Activated T-helper 2 cell treated with anti-CD3 and anti-CD28 coated beads, Interferon-gamma antibody, Interleukin-2, Interleukin-4, amounts not matched to agents 10 μg/mL and 5 μg/mL and 100 μg/mL, durations not matched to agents 14 hours and 24 hours and 36 hours (primary cell): ENCODE measurements at regions not wholly inside any gene's neighbourhood (a gene's known extent, or its start where the extent isn't known, plus 50 kb on each side); places are given as distances from the start of the nearest gene placed in this dataset.

ENCODE experiments used
- DNase-seq: peaks from one replicate; pipeline ENCODE4 v3.0.0; 2021; ENCODE audit warnings: low spot score
- H3K27ac Mint-ChIP-seq: one replicate; pipeline ENCODE4 v1.8.0; 2021; ENCODE audit warnings: mixed read lengths
- H3K27me3 Mint-ChIP-seq: one replicate; pipeline ENCODE4 v1.8.0; 2021; ENCODE audit warnings: low read depth, mixed read lengths
- H3K36me3 Mint-ChIP-seq: one replicate; pipeline ENCODE4 v1.8.0; 2021; ENCODE audit warnings: low read depth, mixed read lengths
- H3K4me1 Mint-ChIP-seq: one replicate; pipeline ENCODE4 v1.8.0; 2021; ENCODE audit warnings: low read depth, mixed read lengths
- H3K4me3 Mint-ChIP-seq: one replicate; pipeline ENCODE4 v1.8.0; 2021; ENCODE audit warnings: low read depth, mild to moderate bottlenecking, moderate library complexity, mixed read lengths
- H3K9me3 Mint-ChIP-seq: one replicate; pipeline ENCODE4 v1.8.0; 2021; ENCODE audit warnings: mixed read lengths
- intact Hi-C: fragments of 100-400 bp; cut with micrococcal nuclease; formaldehyde crosslinking; loops from one replicate; pipeline ENCODE4 v1.15.1; 2023

DNA sequence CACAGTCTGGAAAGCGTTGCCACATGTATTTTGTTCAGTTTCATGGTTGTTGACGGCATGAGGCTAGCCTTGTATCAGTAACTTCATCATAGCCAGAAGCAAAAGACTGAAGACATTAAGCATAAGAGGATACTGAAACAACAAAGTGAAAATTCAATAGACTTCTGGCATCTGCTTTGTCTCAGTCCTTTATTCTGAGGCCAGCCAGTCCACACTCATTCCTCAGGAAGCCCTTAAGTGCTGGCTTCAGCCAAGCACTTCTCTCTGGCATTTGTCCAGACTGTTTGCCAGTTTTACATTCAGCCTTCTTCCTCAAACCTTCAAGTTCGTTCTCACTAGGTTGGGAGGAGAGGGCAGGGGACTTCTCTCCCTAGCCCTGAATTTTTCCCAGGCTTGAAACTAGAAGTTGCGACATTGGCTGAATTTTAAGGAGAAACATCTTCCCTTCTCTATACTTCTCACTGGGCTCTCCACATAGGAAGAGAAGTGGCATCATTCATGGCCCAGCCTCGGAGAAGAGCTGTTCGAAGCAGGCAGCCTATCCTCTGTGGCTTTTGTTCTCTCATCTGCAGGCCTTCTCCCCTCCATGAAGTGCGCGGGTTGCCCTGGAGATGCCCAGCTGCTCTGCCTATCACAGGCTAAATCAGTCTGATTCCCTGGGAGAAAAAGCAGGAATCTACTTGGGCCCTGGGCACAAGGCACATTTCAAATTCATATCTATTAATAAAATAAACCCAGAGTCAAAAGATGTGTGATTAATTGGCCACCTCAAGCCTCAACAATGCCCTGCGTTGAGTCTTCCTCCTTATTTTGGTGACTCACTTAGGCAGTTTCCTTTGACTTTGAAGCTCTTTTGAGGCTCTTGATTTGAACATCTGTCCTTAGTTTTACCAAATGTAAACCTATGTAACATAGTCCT lies 130.9 kb upstream of the PLEKHA5 start:
- no peak overlapping the region for H3K4me3 Mint-ChIP-seq
- no peak overlapping the region for H3K27ac Mint-ChIP-seq
- H3K9me3 Mint-ChIP-seq: peaks cover 9% of the 10 kb centered on the region
- H3K36me3 Mint-ChIP-seq: no peaks in the 10 kb centered on the region
- DNase-seq: no peak
- no peaks in the 10 kb centered on the region for H3K27me3 Mint-ChIP-seq
- intact Hi-C loops: no loop called here
- H3K4me1 Mint-ChIP-seq: no peaks in the 10 kb centered on the region

DNA sequence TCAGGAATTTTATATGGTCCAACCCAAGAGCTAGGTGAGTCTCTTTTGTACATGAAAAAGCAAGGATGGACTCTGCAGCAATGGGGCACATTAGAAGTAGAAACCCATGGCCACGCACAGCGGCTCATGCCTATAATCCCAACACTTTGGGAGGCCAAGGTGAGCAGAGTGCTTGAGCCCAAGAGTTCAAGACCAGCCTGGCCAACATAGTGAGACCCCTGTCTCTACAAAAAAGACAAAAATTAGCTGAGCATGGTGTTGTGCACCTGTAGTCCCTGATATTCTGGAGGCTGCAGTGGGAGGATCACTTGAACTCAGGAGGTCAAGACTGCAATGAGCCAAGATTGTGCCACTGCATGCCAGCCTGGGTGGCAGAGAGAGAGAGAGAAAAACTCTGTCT lies 128.7 kb upstream of the PLEKHA5 start:
- H3K27ac Mint-ChIP-seq: no peak overlapping the region
- H3K27me3 Mint-ChIP-seq: no peaks in the 10 kb centered on the region

DNA sequence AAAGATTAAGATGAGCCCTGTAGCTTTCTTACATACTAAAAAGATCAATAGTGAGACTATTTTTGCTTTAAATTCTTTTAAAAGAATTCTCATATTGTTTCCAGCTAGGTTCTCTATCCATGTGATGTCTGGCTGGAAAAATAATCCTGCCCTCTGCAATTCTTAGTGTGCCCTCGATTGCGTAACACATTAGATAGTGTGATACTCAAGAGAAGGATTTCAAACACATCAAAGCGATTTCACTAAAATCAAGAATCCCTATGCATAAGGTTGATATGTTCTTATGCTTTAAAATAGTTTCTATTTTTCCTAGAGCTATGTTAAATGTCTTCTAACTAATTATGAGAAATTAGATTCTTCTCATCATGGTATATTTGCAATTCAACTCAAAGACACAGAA lies 127.3 kb upstream of the PLEKHA5 start:
- H3K27ac Mint-ChIP-seq: no peak overlapping the region
- H3K36me3 Mint-ChIP-seq: no peaks in the 10 kb centered on the region
- H3K4me1 Mint-ChIP-seq: no peaks in the 10 kb centered on the region
- no peak overlapping the region for H3K4me3 Mint-ChIP-seq
- intact Hi-C loops: no loop called here
- no peaks in the 10 kb centered on the region for H3K27me3 Mint-ChIP-seq
- no peak for DNase-seq
- H3K9me3 Mint-ChIP-seq: peaks cover 6% of the 10 kb centered on the region

More for the DNA sequence above, 128.7 kb upstream of the PLEKHA5 start:
- peaks cover 9% of the 10 kb centered on the region for H3K9me3 Mint-ChIP-seq
- no peaks in the 10 kb centered on the region for H3K36me3 Mint-ChIP-seq
- intact Hi-C loops: no loop called here
- no peaks in the 10 kb centered on the region for H3K4me1 Mint-ChIP-seq
- no peak for DNase-seq
- H3K4me3 Mint-ChIP-seq: no peak overlapping the region

DNA sequence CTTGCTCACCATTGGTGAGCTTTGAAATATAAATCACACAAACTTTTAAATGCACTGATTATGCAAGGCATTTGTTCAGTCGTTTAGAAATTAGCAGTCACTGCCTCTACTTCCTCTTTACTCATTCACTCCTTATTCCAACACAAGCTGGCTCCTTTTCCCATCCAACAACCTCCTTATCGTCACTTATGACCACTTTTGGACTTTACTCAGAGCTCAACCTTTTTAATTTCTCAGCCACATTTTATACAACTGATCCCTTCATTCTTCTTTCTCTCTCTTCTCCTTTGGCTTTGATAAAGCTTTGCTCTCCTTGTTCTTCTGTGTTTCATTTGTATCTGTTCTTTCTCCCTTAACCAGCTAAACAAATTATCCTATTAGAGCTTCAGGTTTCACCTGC lies 126.4 kb upstream of the PLEKHA5 start:
- Mint-ChIP-seq H3K27me3 (no peaks in the 10 kb centered on the region), H3K9me3 (peaks cover 1% of the 10 kb centered on the region)
- intact Hi-C loops: no loop called here

DNA sequence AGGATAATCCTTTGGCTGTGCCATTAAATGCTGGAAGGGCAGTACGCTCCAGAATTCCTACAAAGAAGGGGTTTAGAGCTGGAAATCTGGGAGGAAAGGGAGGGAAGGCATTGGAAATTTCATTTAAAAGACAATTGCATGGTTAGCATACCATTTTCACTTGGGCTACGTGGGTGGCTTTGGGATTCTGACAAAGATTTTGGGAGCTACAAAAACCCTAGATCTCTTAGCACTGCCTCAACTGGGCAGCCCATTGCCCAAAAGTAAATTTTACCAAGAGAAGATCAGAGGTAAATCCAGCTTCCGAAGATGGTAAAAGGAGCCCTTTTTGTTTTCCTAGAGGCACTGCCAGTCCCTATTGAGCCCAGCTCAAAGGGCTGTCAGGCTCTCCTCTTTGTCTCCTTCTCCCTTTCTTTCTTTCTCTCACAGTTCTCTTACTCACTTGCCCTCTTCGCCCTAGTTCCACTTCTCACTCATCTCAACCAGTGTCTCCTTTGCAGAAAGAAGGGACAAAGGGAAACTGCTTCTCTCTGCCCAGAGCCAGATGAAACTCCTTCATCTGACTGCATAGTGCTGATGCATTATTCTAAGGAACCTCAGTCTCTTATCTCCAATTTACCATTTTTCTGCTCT lies 125.4 kb upstream of the PLEKHA5 start:
- Mint-ChIP-seq H3K9me3 (no peaks in the 10 kb centered on the region), H3K4me1 (no peaks in the 10 kb centered on the region), H3K27me3 (no peaks in the 10 kb centered on the region), H3K4me3 (no peak overlapping the region), H3K36me3 (no peaks in the 10 kb centered on the region), H3K27ac (no peak overlapping the region)
- intact Hi-C loops: no loop called here
- no peak for DNase-seq

More for the DNA sequence above, 126.4 kb upstream of the PLEKHA5 start:
- Mint-ChIP-seq H3K27ac (no peak overlapping the region), H3K4me3 (no peak overlapping the region), H3K4me1 (no peaks in the 10 kb centered on the region), H3K36me3 (no peaks in the 10 kb centered on the region)
- no peak for DNase-seq

DNA sequence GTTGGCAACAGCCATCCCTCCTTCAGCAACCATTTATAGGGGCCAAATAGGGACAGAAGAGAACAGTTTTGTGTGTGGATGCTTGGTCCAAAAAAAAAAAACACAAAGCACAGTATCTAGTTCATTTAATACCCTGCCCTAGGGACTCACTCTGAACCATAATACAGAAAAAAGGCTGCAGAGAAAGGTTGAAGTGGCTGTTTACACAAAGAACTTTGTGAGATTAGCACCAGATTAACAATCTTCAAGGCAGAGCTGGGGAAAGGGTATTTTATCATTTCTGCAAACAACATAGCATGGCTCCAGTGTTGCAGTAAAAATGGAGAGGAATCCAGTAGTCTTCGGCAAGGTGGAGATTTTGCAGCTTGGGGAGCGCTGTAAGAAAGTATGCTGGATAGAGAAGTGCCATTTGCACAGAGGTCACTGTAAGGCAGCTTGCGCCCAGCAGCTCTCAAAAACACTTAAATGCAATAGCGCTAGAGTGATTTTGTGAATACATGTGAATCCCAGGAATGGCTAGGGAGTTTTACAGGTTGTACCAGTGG lies 124.2 kb upstream of the PLEKHA5 start:
- no peaks in the 10 kb centered on the region for H3K27me3 Mint-ChIP-seq
- DNase-seq: no peak
- no peaks in the 10 kb centered on the region for H3K36me3 Mint-ChIP-seq
- H3K9me3 Mint-ChIP-seq: no peaks in the 10 kb centered on the region
- no peak overlapping the region for H3K27ac Mint-ChIP-seq
- intact Hi-C loops: no loop called here
- no peaks in the 10 kb centered on the region for H3K4me1 Mint-ChIP-seq
- no peak overlapping the region for H3K4me3 Mint-ChIP-seq

DNA sequence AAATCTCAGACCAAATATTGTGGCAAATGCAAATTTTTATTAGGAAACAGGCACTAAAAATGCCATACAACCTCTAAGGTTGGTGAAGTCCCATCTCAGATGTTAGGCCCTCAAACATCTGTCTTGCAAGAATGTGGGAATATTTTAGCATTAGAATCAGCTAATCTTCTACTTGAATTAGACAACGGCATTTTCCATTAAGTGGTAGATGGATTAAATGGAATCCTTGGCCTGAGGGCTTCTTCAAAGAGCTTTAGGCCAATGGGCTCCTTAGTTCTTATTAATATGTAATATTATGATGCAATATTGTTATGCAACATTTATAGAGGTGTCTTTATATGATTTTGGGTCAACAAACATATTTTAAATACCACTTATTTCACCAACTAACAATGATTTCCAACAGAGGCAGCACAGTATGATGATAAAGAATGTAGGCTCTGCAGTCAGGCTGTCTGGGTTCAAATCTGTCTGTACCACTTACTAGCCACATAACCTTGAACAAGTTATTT lies 122.9 kb upstream of the PLEKHA5 start:
- Mint-ChIP-seq H3K27me3 (no peaks in the 10 kb centered on the region), H3K9me3 (no peaks in the 10 kb centered on the region), H3K36me3 (no peaks in the 10 kb centered on the region), H3K4me3 (no peak overlapping the region), H3K27ac (no peak overlapping the region), H3K4me1 (no peaks in the 10 kb centered on the region)
- intact Hi-C loops: no loop called here
- no peak for DNase-seq

DNA sequence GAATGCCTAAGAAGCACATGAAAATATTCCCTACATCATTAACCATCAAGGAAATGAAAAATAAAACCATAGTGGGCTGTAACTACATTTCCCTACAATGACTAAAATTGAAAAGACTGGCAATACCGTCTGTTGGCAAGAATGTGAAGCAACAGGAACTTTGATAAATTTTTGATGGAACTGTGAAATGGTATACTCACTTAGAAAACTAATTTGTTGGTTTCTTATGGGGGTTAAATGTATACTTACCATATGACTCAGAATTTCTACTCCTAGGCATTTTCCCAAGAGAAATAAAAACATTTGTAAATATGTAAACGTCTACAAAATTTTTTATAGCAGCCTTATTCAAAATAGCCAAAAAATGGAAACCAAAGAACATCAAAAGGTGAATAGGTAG lies 121.4 kb upstream of the PLEKHA5 start:
- no peak overlapping the region for H3K4me3 Mint-ChIP-seq

DNA sequence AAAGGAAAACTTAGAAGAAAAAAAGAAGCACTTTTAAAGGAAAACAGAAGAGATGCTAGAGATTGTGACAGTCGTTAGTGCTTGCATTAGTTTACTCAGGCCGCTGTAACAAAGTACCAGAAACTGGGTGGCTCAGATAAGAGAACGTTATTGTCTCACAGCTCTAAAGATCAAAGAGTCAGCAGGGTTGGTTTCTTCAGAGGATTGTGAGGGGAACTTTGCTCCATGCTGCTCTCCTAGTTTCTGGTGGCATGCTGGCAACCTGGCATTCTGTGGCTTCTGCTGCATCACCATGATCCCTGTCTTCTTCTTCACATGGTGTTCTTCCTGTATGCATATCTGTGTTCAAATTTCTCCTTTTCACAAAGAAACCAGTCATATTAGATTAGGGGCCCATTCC lies 119.4 kb upstream of the PLEKHA5 start:
- no peaks in the 10 kb centered on the region for H3K27me3 Mint-ChIP-seq
- intact Hi-C loops: no loop called here

More for the DNA sequence above, 121.4 kb upstream of the PLEKHA5 start:
- Mint-ChIP-seq H3K4me1 (no peaks in the 10 kb centered on the region), H3K36me3 (no peaks in the 10 kb centered on the region), H3K27me3 (no peaks in the 10 kb centered on the region), H3K27ac (no peak overlapping the region), H3K9me3 (no peaks in the 10 kb centered on the region)
- no peak for DNase-seq
- intact Hi-C loops: no loop called here

DNA sequence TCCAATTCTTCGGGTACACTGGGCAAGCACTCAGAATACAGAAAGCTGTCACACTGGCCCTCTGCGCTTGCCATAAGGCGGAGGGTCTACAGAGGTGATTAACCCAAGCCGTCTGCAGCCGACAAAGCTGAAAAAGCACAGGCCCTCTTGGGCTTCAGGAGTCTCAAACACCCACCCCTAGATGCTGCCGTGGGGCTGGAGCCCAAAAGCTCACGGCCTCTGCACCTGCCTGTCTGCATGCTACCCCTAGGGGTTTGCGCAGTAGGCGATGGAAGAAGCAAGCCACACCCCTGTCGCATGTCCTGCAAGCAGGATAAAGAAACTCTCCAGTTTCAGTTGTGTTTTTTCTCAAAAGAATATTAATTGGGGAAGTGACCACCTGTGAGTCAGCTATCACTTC lies 118.8 kb upstream of the PLEKHA5 start:
- Mint-ChIP-seq H3K36me3 (no peaks in the 10 kb centered on the region), H3K4me1 (no peaks in the 10 kb centered on the region), H3K4me3 (no peak overlapping the region), H3K27ac (no peak overlapping the region), H3K9me3 (no peaks in the 10 kb centered on the region), H3K27me3 (no peaks in the 10 kb centered on the region)
- no peak for DNase-seq
- intact Hi-C loops: no loop called here

More for the DNA sequence above, 119.4 kb upstream of the PLEKHA5 start:
- Mint-ChIP-seq H3K4me1 (no peaks in the 10 kb centered on the region), H3K27ac (no peak overlapping the region), H3K36me3 (no peaks in the 10 kb centered on the region), H3K4me3 (no peak overlapping the region), H3K9me3 (no peaks in the 10 kb centered on the region)
- no peak for DNase-seq

DNA sequence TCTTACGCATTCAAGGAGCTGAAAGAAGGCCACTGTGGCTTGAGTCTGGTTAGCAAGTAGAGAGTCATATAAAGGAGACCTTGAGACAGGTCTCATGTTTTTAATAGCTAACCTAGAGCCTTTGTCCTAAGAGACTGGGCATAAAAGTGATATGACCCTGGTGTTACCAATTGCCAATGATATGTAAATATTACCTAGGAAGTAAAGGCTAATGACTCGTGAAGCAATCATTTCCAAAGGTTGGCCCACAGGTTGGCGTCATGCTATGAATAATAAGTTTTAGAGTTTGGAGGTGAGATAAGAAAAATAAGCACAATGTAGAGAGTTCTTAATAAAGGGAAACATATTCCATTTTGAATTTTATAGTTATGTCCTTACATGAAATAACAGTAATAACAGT lies 116.6 kb upstream of the PLEKHA5 start:
- H3K4me1 Mint-ChIP-seq: no peaks in the 10 kb centered on the region
- H3K36me3 Mint-ChIP-seq: no peaks in the 10 kb centered on the region
- no peak for DNase-seq
- H3K9me3 Mint-ChIP-seq: no peaks in the 10 kb centered on the region
- no peak overlapping the region for H3K4me3 Mint-ChIP-seq
- no peak overlapping the region for H3K27ac Mint-ChIP-seq
- intact Hi-C loops: no loop called here
- no peaks in the 10 kb centered on the region for H3K27me3 Mint-ChIP-seq

DNA sequence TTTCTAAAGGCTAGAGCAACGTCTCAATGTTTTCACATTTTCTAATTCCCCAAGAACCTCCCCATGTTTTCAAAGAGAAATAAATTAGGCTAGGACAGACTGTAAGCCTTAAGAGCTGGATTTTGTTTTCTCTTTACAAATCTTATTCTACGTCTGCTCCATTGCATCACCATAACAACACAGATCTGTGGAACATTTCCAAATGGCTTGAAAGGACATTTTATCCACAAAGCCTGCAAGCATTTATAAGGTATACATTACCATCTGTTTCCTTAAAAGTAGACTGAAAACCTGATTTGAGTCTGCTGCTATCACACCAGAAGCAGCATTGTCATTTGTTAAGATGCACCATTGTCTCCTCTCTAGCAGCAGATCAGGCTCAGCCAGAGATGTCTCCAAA lies 115.3 kb upstream of the PLEKHA5 start:
- H3K27me3 Mint-ChIP-seq: no peaks in the 10 kb centered on the region
- intact Hi-C loops: no loop called here
- H3K27ac Mint-ChIP-seq: no peak overlapping the region
- no peaks in the 10 kb centered on the region for H3K4me1 Mint-ChIP-seq
- no peaks in the 10 kb centered on the region for H3K36me3 Mint-ChIP-seq
- H3K9me3 Mint-ChIP-seq: no peaks in the 10 kb centered on the region
- no peak overlapping the region for H3K4me3 Mint-ChIP-seq
- no peak for DNase-seq

DNA sequence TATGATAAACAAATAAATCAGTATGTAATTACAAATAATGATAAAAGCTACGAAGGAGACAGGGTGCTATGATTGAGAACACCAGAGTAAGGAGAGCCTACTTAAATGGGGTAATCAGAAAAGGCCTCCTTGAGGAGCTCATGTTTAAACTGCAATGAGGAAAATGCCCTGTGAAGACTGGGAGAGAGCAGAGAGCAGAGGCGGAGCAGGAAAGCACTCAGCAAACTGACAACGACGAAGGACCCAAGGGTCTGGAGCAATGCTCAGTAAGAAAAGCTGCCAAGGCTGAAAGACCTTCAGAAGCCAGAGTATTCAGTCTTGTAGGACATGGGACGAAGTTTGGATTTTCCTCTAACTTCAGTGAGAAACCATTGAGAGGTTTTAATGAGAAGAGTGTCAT lies 114.2 kb upstream of the PLEKHA5 start:
- no peaks in the 10 kb centered on the region for H3K9me3 Mint-ChIP-seq

More for the DNA sequence above, 114.2 kb upstream of the PLEKHA5 start:
- intact Hi-C loops: no loop called here
- no peaks in the 10 kb centered on the region for H3K27me3 Mint-ChIP-seq
- no peak overlapping the region for H3K4me3 Mint-ChIP-seq
- DNase-seq: no peak
- no peaks in the 10 kb centered on the region for H3K36me3 Mint-ChIP-seq
- no peak overlapping the region for H3K27ac Mint-ChIP-seq
- no peaks in the 10 kb centered on the region for H3K4me1 Mint-ChIP-seq
